ENCODE measurements at regions not wholly inside any gene's neighbourhood (a gene's known extent, or its start where the extent isn't known, plus 50 kb on each side); places are given as distances from the start of the nearest gene placed in this dataset.

DNA sequence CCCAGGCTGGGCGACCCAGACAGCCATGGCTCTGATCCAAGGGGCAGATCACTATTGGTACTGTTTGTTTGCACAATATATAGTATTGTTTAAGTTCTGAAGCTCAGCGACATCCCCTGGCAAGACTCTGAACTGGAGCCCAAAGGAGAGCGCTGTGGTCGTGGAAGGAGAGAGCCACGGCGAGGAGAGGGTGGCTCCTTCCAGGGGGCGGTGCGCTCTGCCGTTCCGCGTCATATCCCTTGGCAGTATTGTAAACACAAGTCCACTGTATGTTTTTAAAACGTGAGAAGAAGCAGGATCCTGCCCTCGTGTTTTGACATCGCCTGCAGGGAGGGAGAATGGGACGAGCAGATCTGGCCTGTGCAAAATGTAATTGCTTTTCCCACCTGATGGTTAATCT is 185.5 kb downstream of the RAB28 start:
- DNase-seq (ENCODE audit: extremely low read depth, low read depth) = no peak
- no peak overlapping the region for H3K4me3 ChIP-seq (replicated peaks; ENCODE audit: low read depth, low read length)
- TF ChIP-seq, protein P1, sequence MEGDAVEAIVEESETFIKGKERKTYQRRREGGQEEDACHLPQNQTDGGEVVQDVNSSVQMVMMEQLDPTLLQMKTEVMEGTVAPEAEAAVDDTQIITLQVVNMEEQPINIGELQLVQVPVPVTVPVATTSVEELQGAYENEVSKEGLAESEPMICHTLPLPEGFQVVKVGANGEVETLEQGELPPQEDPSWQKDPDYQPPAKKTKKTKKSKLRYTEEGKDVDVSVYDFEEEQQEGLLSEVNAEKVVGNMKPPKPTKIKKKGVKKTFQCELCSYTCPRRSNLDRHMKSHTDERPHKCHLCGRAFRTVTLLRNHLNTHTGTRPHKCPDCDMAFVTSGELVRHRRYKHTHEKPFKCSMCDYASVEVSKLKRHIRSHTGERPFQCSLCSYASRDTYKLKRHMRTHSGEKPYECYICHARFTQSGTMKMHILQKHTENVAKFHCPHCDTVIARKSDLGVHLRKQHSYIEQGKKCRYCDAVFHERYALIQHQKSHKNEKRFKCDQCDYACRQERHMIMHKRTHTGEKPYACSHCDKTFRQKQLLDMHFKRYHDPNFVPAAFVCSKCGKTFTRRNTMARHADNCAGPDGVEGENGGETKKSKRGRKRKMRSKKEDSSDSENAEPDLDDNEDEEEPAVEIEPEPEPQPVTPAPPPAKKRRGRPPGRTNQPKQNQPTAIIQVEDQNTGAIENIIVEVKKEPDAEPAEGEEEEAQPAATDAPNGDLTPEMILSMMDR (IDR thresholded peaks at IDR 0.05; ENCODE audit: low read depth, low read length, missing control alignments) = no peak

DNA sequence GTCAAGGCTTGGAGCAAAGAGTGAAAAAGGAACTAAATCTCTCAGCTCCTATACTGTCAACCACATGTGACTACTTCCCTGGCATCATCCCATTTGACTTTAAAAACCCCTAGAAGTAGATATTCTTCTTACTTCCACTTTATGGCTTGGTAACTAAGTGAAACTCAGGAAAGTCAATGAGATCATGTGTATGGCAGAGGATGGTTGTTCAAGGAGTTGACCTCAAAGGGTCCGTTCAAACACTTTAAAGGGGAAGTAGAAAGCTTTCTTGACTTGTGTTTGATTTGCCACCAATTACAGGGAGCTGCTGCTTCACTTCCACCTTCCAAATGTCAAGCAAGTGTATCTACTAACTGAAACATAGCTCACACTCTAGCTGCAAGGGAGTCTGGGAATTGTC is 187.2 kb downstream of the RAB28 start:
- no peak overlapping the region for H3K4me3 ChIP-seq (replicated peaks; ENCODE audit: low read depth, low read length)
- TF ChIP-seq, protein P1 (IDR thresholded peaks at IDR 0.05; ENCODE audit: low read depth, low read length, missing control alignments) = no peak
- no peak for DNase-seq (ENCODE audit: extremely low read depth, low read depth)

DNA sequence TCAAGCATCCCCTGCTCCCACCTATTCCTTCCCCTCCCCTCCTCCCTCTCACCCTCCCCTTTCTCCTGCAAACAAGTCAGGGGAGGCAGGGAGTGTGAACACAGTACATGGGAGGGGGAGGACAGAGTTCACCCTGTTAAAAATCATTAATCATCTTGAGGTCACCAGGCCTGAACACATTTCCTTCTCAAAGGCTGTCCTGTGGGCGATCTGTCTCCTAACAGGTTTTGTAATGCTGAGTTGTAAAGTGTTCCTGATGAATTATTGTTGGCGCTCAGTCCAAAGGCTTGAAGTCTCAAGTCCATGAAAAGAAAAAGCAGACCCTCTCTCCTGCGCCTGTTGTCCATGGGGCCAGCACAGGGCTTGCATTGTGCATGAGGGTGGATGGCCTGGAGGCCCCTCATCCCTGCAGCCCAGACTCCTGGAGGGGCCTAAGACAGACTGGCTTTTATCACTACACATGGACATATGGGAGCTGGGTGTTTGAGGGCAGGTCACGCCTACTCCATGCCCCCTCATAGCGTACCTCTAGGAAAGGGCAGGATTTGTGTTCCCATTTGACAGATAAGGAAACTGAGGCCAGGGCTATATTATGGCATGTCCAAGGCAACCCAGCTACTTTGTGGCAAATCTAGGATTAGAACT is 189.1 kb downstream of the RAB28 start:
- H3K4me3 ChIP-seq (replicated peaks; ENCODE audit: low read depth, low read length) = no peak overlapping the region
- no peak for DNase-seq (ENCODE audit: extremely low read depth, low read depth)
- TF ChIP-seq, protein P1 (IDR thresholded peaks at IDR 0.05; ENCODE audit: low read depth, low read length, missing control alignments) = no peak

DNA sequence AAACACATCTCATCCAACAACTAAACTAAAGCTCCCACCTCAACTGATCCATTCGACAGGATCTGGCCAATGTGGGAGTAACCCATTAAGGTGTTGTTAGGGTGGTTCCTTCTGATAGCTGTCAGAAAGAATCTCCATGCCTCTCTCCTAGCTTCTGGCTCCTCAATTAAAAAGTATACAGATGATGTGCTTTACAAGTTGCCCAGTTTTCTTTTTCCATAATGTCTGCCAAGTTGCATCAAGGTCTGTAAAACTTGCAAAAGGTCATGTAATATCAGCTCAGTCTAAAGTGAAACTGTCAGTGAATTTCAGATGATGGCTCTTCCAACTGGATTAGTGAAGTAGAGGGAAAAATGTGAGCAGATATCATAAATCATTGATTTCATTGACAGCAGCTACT is 191.8 kb downstream of the RAB28 start:
- H3K4me3 ChIP-seq (replicated peaks; ENCODE audit: low read depth, low read length) = no peak overlapping the region
- DNase-seq (ENCODE audit: extremely low read depth, low read depth) = no peak
- TF ChIP-seq, protein P1 (IDR thresholded peaks at IDR 0.05; ENCODE audit: low read depth, low read length, missing control alignments) = no peak

DNA sequence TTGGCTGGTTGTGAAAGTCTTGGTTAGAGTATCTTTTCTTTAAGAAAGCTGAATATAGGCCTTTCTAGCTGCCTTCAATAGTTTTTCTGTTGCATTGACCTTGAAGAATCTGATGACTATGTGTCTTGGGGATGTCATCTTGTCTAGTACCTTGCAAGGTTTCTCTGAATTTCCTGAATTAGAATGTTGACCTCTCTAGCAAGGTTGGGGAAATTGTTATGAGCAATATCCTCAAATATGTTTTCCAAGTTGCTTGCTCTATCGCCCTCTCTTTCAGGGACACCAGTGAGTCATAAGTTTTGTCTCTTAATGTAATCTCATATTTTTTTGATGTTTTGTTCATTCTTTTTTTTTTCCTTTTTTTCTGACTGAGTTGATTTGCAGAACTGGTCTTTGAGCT is 194.7 kb downstream of the RAB28 start:
- TF ChIP-seq, protein P1 (IDR thresholded peaks at IDR 0.05; ENCODE audit: low read depth, low read length, missing control alignments) = no peak
- DNase-seq (ENCODE audit: extremely low read depth, low read depth) = no peak
- no peak overlapping the region for H3K4me3 ChIP-seq (replicated peaks; ENCODE audit: low read depth, low read length)

DNA sequence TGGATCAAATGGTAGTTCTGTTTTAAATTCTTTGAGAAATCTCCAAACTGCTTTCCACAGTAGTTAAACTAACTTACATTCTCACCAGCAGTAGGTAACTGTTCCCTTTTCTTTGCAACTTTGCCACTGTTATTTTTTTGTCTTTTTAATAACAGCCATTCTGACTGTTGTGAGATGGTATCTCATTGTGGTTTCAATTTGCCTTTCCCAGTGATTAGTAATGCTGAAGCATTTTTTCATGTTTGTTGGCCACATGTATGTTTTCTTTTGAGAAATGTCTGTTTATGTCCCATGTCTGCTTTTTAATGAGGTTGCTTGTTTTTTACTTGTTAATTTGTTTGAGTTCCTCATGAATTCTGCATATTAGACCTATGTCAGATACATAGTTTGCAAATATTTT is 198.8 kb downstream of the RAB28 start:
- DNase-seq (ENCODE audit: extremely low read depth, low read depth) = no peak
- H3K4me3 ChIP-seq (replicated peaks; ENCODE audit: low read depth, low read length) = no peak overlapping the region
- TF ChIP-seq, protein P1 (IDR thresholded peaks at IDR 0.05; ENCODE audit: low read depth, low read length, missing control alignments) = no peak

DNA sequence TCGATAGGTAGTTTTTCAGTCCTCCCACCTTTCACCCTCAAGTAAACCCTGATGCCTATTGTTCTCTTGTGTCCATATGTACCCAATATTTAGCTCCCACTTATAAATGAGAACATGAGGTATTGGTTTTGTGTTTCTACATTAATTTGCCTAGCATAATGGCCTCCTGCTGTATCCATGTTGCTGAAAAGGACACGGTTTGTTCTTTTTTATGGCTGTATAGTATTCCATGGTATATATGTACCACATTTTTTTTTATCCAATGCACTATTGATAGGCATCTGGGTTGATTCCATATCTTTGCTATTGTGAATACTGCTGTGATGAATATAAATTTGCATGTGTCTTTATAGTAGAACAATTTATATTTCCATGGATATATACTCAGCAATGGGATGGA is 199.2 kb downstream of the RAB28 start:
- no peak for DNase-seq (ENCODE audit: extremely low read depth, low read depth)
- no peak overlapping the region for H3K4me3 ChIP-seq (replicated peaks; ENCODE audit: low read depth, low read length)
- TF ChIP-seq, protein P1 (IDR thresholded peaks at IDR 0.05; ENCODE audit: low read depth, low read length, missing control alignments) = no peak

Measured in HFF-Myc (cell line).